OCI-LY1 (cell line): ENCODE measurements at regions not wholly inside any gene's neighbourhood (a gene's known extent, or its start where the extent isn't known, plus 50 kb on each side); places are given as distances from the start of the nearest gene placed in this dataset.

Experiments
- EZH2 ChIP-seq: fragments of 200-600 bp; sonication (generic), shearing (Covaris generic); IDR thresholded peaks from 2 replicates; pipeline ENCODE4 v1.8.0; 2017; ENCODE audit warnings: borderline replicate concordance, mixed run types, mild to moderate bottlenecking, antibody characterized with exemption, low read length, moderate library complexity, mixed read lengths
- TF ChIP-seq, protein P1 (sequence below): fragments of 200-600 bp; sonication (generic), shearing (Covaris generic); IDR thresholded peaks from 2 replicates; pipeline ENCODE4 v1.5.1; 2017; ENCODE audit warnings: mild to moderate bottlenecking, antibody characterized with exemption, low read length, moderate library complexity, mixed read lengths

DNA sequence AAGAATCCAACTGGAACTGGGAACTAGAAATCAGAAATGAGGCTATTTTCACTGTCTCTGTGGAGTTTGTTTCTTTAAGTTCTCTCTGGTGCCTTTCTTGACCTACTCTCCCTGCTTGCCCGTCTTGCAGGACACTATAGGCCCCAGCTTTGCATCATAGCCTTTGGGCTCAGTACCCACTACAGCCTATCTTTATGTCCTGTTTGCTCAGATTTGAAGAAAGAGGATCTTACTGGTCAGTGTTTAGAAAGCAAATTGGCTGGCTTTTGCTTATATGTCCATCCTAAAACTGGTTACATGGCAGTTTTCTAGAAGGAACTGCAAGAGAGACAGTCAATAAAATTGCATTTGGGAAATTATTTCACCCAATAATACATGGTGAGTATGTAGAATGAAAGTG lies 231.8 kb upstream of the TBL1XR1 start:
- TF ChIP-seq, protein P1, sequence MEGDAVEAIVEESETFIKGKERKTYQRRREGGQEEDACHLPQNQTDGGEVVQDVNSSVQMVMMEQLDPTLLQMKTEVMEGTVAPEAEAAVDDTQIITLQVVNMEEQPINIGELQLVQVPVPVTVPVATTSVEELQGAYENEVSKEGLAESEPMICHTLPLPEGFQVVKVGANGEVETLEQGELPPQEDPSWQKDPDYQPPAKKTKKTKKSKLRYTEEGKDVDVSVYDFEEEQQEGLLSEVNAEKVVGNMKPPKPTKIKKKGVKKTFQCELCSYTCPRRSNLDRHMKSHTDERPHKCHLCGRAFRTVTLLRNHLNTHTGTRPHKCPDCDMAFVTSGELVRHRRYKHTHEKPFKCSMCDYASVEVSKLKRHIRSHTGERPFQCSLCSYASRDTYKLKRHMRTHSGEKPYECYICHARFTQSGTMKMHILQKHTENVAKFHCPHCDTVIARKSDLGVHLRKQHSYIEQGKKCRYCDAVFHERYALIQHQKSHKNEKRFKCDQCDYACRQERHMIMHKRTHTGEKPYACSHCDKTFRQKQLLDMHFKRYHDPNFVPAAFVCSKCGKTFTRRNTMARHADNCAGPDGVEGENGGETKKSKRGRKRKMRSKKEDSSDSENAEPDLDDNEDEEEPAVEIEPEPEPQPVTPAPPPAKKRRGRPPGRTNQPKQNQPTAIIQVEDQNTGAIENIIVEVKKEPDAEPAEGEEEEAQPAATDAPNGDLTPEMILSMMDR = no peak
- no peak for TF ChIP-seq EZH2
